OCI-LY7 (cell line): ENCODE measurements at regions not wholly inside any gene's neighbourhood (a gene's known extent, or its start where the extent isn't known, plus 50 kb on each side); places are given as distances from the start of the nearest gene placed in this dataset.

ENCODE experiments used
- CTCF ChIP-seq: fragments of 200-600 bp; sonication (generic); conservative IDR thresholded peaks from 2 replicates; pipeline ENCODE4 v1.5.1; 2014; ENCODE audit warnings: mild to moderate bottlenecking, antibody characterized with exemption, low read length, moderate library complexity, mixed read lengths
- EZH2phosphoT487 ChIP-seq: fragments of 200-600 bp; sonication (generic); IDR thresholded peaks from 2 replicates; pipeline ENCODE4 v1.6.1; 2018; ENCODE audit warnings: low read depth, borderline replicate concordance, mild to moderate bottlenecking, mixed run types, antibody characterized with exemption, low read length, moderate library complexity, mixed read lengths

GRCh38 chr14:100484531-100485267 is 102.5 kb downstream of the BEGAIN start:
- TF ChIP-seq CTCF (no peak), EZH2phosphoT487 (no peak)
